HepG2 (cell line): ENCODE measurements at regions not wholly inside any gene's neighbourhood (a gene's known extent, or its start where the extent isn't known, plus 50 kb on each side); places are given as distances from the start of the nearest gene placed in this dataset.

ENCODE experiments used
- ATAC-seq: fragments of 200-7000 bp; cut with Tn5 transposase; 3 replicates; pipeline ENCODE4 v1.9.1; 2020; ENCODE audit warnings: mild to moderate bottlenecking, moderate library complexity
- BruUV-seq: library from RNA; stranded (reverse); fragments of 400-500 nt; replicated peaks from 2 replicates; lab custom pipeline; 2021; lab: Mats Ljungman, UMichigan
- CTCF ChIA-PET: fragments of 300-600 bp; formaldehyde crosslinking; extraction: SDS; loops from one replicate; lab custom pipeline; 2021; ENCODE audit warnings: low total read pairs, inconsistent platforms, low intra/inter-chr PET ratio; lab: Yijun Ruan, JAX
- POLR2A ChIA-PET: fragments of 350-600 bp; sonication (Branson Sonifier 250); formaldehyde crosslinking; loops from one replicate; lab custom pipeline; 2020; ENCODE audit warnings: antibody characterized with exemption, inconsistent platforms; lab: Yijun Ruan, JAX
- DNase-seq: peaks from one replicate; pipeline ENCODE4 v3.0.0-alpha.2; 2015; ENCODE audit warnings: low spot score
- FAIRE-seq: peaks from 3 replicates; lab custom pipeline; 2011; peaks lifted over from hg19 to GRCh38; lab: Jason Lieb, UNC
- H2AFZ ChIP-seq: one replicate; pipeline ENCODE4 v1.6.1; 2011; ENCODE audit warnings: low read length, inconsistent platforms
- H3K27ac ChIP-seq: fragments of 300-600 bp; 3 replicates; pipeline ENCODE4 v1.8.0; 2011; ENCODE audit warnings: mixed run types, mild to moderate bottlenecking, mixed read lengths, low read length, inconsistent platforms; ENCODE audit not compliant: insufficient read depth; ENCODE audit errors: extremely low read length
- H3K27me3 ChIP-seq, 2 experiments: fragments of 200-600 bp in 1 of 2; 2 replicates in 1 of 2; 3 replicates in 1 of 2; pipeline versions ENCODE4 v1.6.0 to v1.8.0; 2011; ENCODE audit warnings: low read length in 2 of 2, mild to moderate bottlenecking in 2 of 2, moderate library complexity in 2 of 2, inconsistent platforms in 1 of 2; ENCODE audit not compliant: insufficient read depth in 2 of 2, control insufficient read depth in 1 of 2
- H3K36me3 ChIP-seq, 2 experiments: fragments of 200-600 bp in 1 of 2; replicated peaks in 1 of 2; 2 replicates in 1 of 2; 3 replicates in 1 of 2; pipeline versions ENCODE4 v1.5.1 to v1.8.0; 2011; ENCODE audit warnings: low read length in 2 of 2, inconsistent platforms in 1 of 2; ENCODE audit not compliant: insufficient read depth in 2 of 2, control insufficient read depth in 1 of 2
- H3K4me1 ChIP-seq: 2 replicates; pipeline ENCODE4 v1.5.1; 2012; ENCODE audit warnings: low read length, inconsistent platforms; ENCODE audit not compliant: insufficient read depth
- H3K4me2 ChIP-seq: 2 replicates; pipeline ENCODE4 v1.6.0; 2011; ENCODE audit warnings: low read depth, low read length, inconsistent platforms
- H3K4me3 ChIP-seq, 3 experiments: fragments of 200-600 bp in 1 of 3; sonication (generic), shearing (Covaris generic) in 1 of 3; replicated peaks in 1 of 3; 2 replicates each; pipeline ENCODE4 v1.5.1; 2011 to 2016; ENCODE audit warnings: low read length in 3 of 3, inconsistent platforms in 2 of 3, low read depth in 2 of 3, mild to moderate bottlenecking in 2 of 3, control low read depth in 1 of 3, mixed read lengths in 1 of 3; ENCODE audit not compliant: insufficient read depth in 1 of 3
- H3K79me2 ChIP-seq: one replicate; pipeline ENCODE4 v1.6.1; 2011; ENCODE audit warnings: low read length, inconsistent platforms; ENCODE audit not compliant: insufficient read depth
- H3K9ac ChIP-seq: 2 replicates; pipeline ENCODE4 v1.6.0; 2011; ENCODE audit warnings: mild to moderate bottlenecking, low read depth, low read length, inconsistent platforms; ENCODE audit not compliant: insufficient read depth
- H3K9me3 ChIP-seq: 2 replicates; pipeline ENCODE4 v1.5.1; 2012; ENCODE audit warnings: mild to moderate bottlenecking, low read length
- H4K20me1 ChIP-seq: 2 replicates; pipeline ENCODE4 v1.6.0; 2011; ENCODE audit warnings: inconsistent platforms, mild to moderate bottlenecking, low read length, moderate library complexity; ENCODE audit not compliant: insufficient read depth
- ARID2 ChIP-seq: sonication (generic); formaldehyde crosslinking; IDR thresholded peaks from 2 replicates; pipeline ENCODE4 v1.8.1; 2022; ENCODE audit warnings: mild to moderate bottlenecking, missing genetic modification reagents, borderline replicate concordance
- ATM ChIP-seq: fragments of 450-650 bp; IDR thresholded peaks from 2 replicates; pipeline ENCODE4 v1.7.1; 2017; ENCODE audit warnings: mild to moderate bottlenecking, borderline replicate concordance
- BCLAF1 ChIP-seq: fragments of 450-650 bp; IDR thresholded peaks from 2 replicates; pipeline ENCODE4 v1.6.1; 2017; ENCODE audit warnings: mild to moderate bottlenecking
- E2F5 ChIP-seq: sonication (generic); formaldehyde crosslinking; conservative IDR thresholded peaks from 2 replicates; pipeline ENCODE4 v1.4.0; 2020; ENCODE audit warnings: missing genetic modification reagents
- FOXC1 ChIP-seq: sonication (generic); formaldehyde crosslinking; IDR thresholded peaks from 2 replicates; pipeline ENCODE4 v1.8.0; 2022; ENCODE audit warnings: mild to moderate bottlenecking, missing genetic modification reagents, borderline replicate concordance
- JUND ChIP-seq: sonication (generic); formaldehyde crosslinking; IDR thresholded peaks from 2 replicates; pipeline ENCODE4 v1.8.0; 2022; ENCODE audit warnings: mild to moderate bottlenecking, missing genetic modification reagents
- KAT7 ChIP-seq: IDR thresholded peaks from 2 replicates; pipeline ENCODE4 v1.6.1; 2018; ENCODE audit warnings: borderline replicate concordance, missing compliant biosample characterization
- RFXAP ChIP-seq: sonication (generic); formaldehyde crosslinking; IDR thresholded peaks from 2 replicates; pipeline ENCODE4 v1.4.0; 2020; ENCODE audit warnings: missing genetic modification reagents, borderline replicate concordance
- SPEN ChIP-seq: sonication (generic); formaldehyde crosslinking; IDR thresholded peaks from 2 replicates; pipeline ENCODE4 v1.5.1; 2020; ENCODE audit warnings: low read depth, mild to moderate bottlenecking, missing genetic modification reagents
- SSRP1 ChIP-seq: IDR thresholded peaks from 2 replicates; pipeline ENCODE4 v1.6.1; 2016; ENCODE audit warnings: control low read depth
- ZBTB20 ChIP-seq: sonication (generic); formaldehyde crosslinking; IDR thresholded peaks from 2 replicates; pipeline ENCODE4 v1.8.1; 2023; ENCODE audit warnings: missing genetic modification reagents, low read depth, mild to moderate bottlenecking, borderline replicate concordance
- ZNF225 ChIP-seq: sonication (generic); formaldehyde crosslinking; IDR thresholded peaks from 2 replicates; pipeline ENCODE4 v1.4.0; 2020; ENCODE audit warnings: mild to moderate bottlenecking, missing genetic modification reagents
- WGBS: methylation state at CpG from one replicate; pipeline ENCODE4 v1.1.6; 2017; ENCODE audit warnings: low lambda C conversion rate; 5-methylcytosine and 5-hydroxymethylcytosine counted together
- in situ Hi-C: cut with HindIII; loops from 2 replicates; pipeline ENCODE4 v1.10.0; 2017; ENCODE audit warnings: low pct_unique_long_range_greater_than_20kb; ENCODE audit not compliant: extremely low pct_ligation_motif_present
- intact Hi-C: fragments of 100-400 bp; cut with micrococcal nuclease; formaldehyde crosslinking; loops from one replicate; pipeline ENCODE4 v1.10.0; 2022; ENCODE audit not compliant: unreplicated experiment
- TF ChIP-seq, protein P1 (sequence below): sonication (generic); formaldehyde crosslinking; IDR thresholded peaks from 2 replicates; pipeline ENCODE4 v1.4.0; 2020; ENCODE audit warnings: missing genetic modification reagents
- TF ChIP-seq, protein P2 (sequence below): sonication (generic); formaldehyde crosslinking; IDR thresholded peaks from 2 replicates; pipeline ENCODE4 v1.8.0; 2023; ENCODE audit warnings: mild to moderate bottlenecking, missing genetic modification reagents

DNA sequence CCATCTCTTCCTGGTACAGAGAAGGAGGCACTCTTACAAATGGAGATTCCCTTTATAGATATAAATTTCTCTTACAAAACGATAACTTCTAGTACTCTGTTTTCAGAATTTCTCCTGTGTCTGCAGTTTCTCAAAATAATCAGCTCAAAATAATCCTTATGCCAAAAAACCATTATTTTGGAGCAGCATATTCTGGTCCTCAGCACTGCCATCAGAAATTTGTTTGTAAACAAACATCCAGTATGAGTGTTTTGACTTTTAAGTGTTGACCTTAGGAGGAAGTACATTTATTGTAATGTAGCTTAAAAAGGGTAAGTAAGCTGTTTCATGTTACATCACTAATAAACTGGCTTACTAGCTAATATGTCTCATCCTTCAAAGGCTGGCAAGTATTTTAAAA is 52.8 kb upstream of the SNAPC3 start:
- H3K36me3 ChIP-seq = no peaks in the 10 kb centered on the region
- no peak for ATAC-seq
- no peaks in the 10 kb centered on the region for H3K79me2 ChIP-seq
- TF ChIP-seq ZBTB20 (CRISPR knock-in tag) (no peak), E2F5 (CRISPR knock-in tag) (no peak)
- TF ChIP-seq, protein P1, sequence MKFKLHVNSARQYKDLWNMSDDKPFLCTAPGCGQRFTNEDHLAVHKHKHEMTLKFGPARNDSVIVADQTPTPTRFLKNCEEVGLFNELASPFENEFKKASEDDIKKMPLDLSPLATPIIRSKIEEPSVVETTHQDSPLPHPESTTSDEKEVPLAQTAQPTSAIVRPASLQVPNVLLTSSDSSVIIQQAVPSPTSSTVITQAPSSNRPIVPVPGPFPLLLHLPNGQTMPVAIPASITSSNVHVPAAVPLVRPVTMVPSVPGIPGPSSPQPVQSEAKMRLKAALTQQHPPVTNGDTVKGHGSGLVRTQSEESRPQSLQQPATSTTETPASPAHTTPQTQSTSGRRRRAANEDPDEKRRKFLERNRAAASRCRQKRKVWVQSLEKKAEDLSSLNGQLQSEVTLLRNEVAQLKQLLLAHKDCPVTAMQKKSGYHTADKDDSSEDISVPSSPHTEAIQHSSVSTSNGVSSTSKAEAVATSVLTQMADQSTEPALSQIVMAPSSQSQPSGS (CRISPR knock-in tag) = no peak
- TF ChIP-seq, all 625 proteins: peak for 0
- H4K20me1 ChIP-seq = no peaks in the 10 kb centered on the region
- BruUV-seq = no TSS peak
- H3K9me3 ChIP-seq = no peaks in the 10 kb centered on the region
- intact Hi-C loops = no loop called here
- H3K4me3 ChIP-seq = no peak overlapping the region
- no peaks in the 10 kb centered on the region for H3K27me3 ChIP-seq
- 0% methylated on average over 1 of the region's 1 CpG for WGBS
- no peak overlapping the region for H2AFZ ChIP-seq
- H3K4me1 ChIP-seq = peaks cover 44% of the 10 kb centered on the region
- CTCF ChIA-PET = no interaction called here
- in situ Hi-C loops = no loop called here
- no peak overlapping the region for H3K9ac ChIP-seq
- FAIRE-seq = no peak
- POLR2A ChIA-PET = interaction anchor here (0.8 kb wide), 1 partner anchor 183 kb away, joined by 3 read pairs; the partner anchor contains the start of gene CCDC171
- no peak overlapping the region for H3K27ac ChIP-seq
- no peak for DNase-seq
- no peak overlapping the region for H3K4me2 ChIP-seq

DNA sequence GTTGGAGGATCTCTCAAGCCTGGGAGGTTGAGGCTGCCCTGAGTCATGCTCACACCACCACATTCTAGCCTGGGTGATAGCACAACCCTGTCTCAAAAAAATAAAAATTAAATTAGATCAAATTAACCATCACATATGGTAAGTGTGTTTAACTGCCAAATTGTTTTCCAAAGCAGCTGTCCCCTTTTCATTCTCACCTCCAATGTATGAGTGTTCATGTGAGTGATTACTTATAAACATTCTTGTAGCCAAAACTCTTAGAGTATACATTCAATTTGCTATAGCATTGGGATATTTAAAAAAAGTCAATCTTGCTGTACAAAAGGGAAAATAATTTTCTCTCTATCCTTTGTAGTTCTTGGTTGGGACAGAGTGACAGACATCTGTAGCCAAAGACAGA is 53.4 kb upstream of the SNAPC3 start:
- Histone ChIP-seq H3K79me2 (no peaks in the 10 kb centered on the region), H3K4me2 (no peak overlapping the region), H4K20me1 (no peaks in the 10 kb centered on the region), H3K27me3 (no peaks in the 10 kb centered on the region), H3K27ac (no peak overlapping the region), H3K9me3 (no peaks in the 10 kb centered on the region), H3K36me3 (no peaks in the 10 kb centered on the region), H2AFZ (no peak overlapping the region), H3K4me1 (peaks cover 37% of the 10 kb centered on the region), H3K9ac (no peak overlapping the region), H3K4me3 (no peak overlapping the region)
- CTCF ChIA-PET = no interaction called here
- intact Hi-C loops = no loop called here
- POLR2A ChIA-PET = no interaction called here
- no peak for FAIRE-seq
- no TSS peak for BruUV-seq
- DNase-seq = no peak
- in situ Hi-C loops = no loop called here
- no peak for ATAC-seq
- TF ChIP-seq ATM (no peak), FOXC1 (CRISPR knock-in tag) (no peak), JUND (no peak), ARID2 (no peak), SPEN (CRISPR knock-in tag) (no peak), KAT7 (CRISPR knock-in tag) (no peak), ZNF225 (no peak), SSRP1 (CRISPR knock-in tag) (no peak), RFXAP (CRISPR knock-in tag) (no peak), BCLAF1 (no peak)
- TF ChIP-seq, protein P2, sequence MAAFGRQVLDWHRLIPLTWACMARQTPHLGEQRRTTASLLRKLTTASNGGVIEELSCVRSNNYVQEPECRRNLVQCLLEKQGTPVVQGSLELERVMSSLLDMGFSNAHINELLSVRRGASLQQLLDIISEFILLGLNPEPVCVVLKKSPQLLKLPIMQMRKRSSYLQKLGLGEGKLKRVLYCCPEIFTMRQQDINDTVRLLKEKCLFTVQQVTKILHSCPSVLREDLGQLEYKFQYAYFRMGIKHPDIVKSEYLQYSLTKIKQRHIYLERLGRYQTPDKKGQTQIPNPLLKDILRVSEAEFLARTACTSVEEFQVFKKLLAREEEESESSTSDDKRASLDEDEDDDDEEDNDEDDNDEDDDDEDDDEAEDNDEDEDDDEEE (CRISPR knock-in tag) = no peak
